NT2/D1 (cell line): ENCODE measurements at regions not wholly inside any gene's neighbourhood (a gene's known extent, or its start where the extent isn't known, plus 50 kb on each side); places are given as distances from the start of the nearest gene placed in this dataset.
"Not testable (repeated sequence)": the region's sequence is repeated elsewhere in the genome, so short reads cannot be mapped to it uniquely, and the experiment has no call there.

Source experiments
- DNase-seq: peaks from one replicate; pipeline ENCODE4 v3.0.0-alpha.2; 2011; ENCODE audit warnings: low read depth, low spot score
- H3K27me3 ChIP-seq: 2 replicates; pipeline ENCODE4 v1.6.0; 2011; ENCODE audit warnings: mild to moderate bottlenecking; ENCODE audit not compliant: insufficient read length, insufficient read depth
- H3K36me3 ChIP-seq: 2 replicates; pipeline ENCODE4 v1.6.1; 2011; ENCODE audit warnings: mild to moderate bottlenecking, low read length, mixed read lengths; ENCODE audit not compliant: insufficient read depth, insufficient read length
- H3K4me1 ChIP-seq: 2 replicates; pipeline ENCODE4 v1.5.1; 2011; ENCODE audit not compliant: insufficient read depth, insufficient read length
- H3K4me3 ChIP-seq: 2 replicates; pipeline ENCODE4 v1.5.1; 2011; ENCODE audit warnings: low read depth; ENCODE audit not compliant: insufficient read length
- H3K9ac ChIP-seq: 2 replicates; pipeline ENCODE4 v1.6.0; 2011; ENCODE audit warnings: low read depth; ENCODE audit not compliant: insufficient read length
- H3K9me3 ChIP-seq: 2 replicates; pipeline ENCODE4 v1.5.1; 2011; ENCODE audit warnings: mild to moderate bottlenecking, low read length; ENCODE audit not compliant: insufficient read depth
- SUZ12 ChIP-seq: IDR thresholded peaks from 2 replicates; pipeline ENCODE4 v1.6.1; 2011; ENCODE audit not compliant: insufficient read length, insufficient read depth; ENCODE audit errors: extremely low read depth
- YY1 ChIP-seq: IDR thresholded peaks from 2 replicates; pipeline ENCODE4 v1.6.1; 2011; ENCODE audit not compliant: insufficient read length, insufficient read depth
- ZNF274 ChIP-seq: IDR thresholded peaks from 2 replicates; pipeline ENCODE4 v1.6.1; 2011; ENCODE audit warnings: mild to moderate bottlenecking, low read depth, low read length

DNA sequence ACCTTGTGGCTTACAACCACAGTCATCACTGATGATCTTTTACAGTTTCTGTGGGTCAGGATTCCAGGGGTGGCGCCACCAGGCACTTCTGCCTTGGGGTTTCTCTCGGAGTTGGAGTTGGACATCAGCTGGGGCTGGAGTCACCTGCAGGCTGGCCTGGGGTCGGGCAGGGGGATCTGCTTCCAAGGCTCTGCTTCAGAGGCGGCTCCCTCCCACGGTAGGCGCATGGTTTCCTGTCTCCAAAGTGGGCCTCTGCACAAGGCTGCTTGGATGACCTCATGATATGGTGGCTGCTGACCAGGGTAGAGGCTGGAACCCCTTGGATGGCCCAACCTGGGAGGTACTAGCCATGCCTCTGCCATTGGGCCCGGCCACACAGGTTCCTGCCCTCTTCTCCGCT is 170.6 kb upstream of the CIBAR2 start:
- DNase-seq, result no peak
- H3K4me3 ChIP-seq, result no peak overlapping the region
- no peaks in the 10 kb centered on the region for H3K9me3 ChIP-seq
- H3K4me1 ChIP-seq, result peaks cover 9% of the 10 kb centered on the region
- H3K27me3 ChIP-seq, result no peaks in the 10 kb centered on the region
- H3K36me3 ChIP-seq, result no peaks in the 10 kb centered on the region
- TF ChIP-seq ZNF274 (no peak), SUZ12 (no peak), YY1 (no peak)
- no peak overlapping the region for H3K9ac ChIP-seq

DNA sequence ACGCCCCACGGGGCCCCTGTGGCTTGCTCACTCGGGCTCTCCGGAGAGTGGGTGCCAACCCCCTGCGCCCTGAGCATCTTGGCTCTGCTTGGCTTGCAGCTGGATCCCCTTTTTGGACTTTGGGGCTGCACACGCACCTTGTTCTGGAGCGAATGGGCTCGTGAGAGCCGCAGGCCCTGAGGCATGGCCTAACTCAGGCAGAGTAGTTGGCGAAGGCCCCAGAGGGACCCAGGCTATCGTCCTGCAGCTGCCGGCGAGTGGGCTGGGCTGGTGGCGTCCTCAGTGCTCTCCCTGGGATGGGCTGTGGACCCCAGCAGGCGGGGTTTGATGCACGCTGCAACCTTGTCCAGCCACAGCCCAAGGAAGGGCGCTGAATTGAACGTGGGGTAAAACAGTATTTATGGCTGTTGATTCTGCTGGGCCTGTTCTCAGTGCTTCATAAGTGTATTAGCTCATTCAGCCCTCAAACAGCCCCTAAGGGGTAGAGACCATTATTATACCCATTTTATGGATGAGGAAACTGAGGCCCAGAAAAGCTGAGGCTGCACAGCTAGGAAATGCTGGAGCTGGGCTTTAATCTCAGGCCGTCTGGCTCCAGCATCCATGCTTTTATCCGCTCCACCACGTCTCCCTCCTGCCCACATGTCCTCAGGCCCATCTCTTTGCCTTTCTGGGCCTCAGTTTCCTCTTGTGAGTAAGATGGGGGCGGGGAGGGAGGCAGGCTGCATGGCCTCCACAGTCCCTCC is 171.2 kb upstream of the CIBAR2 start:
- Histone ChIP-seq H3K9ac (no peak overlapping the region), H3K27me3 (no peaks in the 10 kb centered on the region), H3K4me3 (no peak overlapping the region), H3K9me3 (no peaks in the 10 kb centered on the region), H3K4me1 (peaks cover 9% of the 10 kb centered on the region), H3K36me3 (no peaks in the 10 kb centered on the region)
- DNase-seq, result no peak
- TF ChIP-seq YY1 (no peak), SUZ12 (no peak), ZNF274 (no peak)

DNA sequence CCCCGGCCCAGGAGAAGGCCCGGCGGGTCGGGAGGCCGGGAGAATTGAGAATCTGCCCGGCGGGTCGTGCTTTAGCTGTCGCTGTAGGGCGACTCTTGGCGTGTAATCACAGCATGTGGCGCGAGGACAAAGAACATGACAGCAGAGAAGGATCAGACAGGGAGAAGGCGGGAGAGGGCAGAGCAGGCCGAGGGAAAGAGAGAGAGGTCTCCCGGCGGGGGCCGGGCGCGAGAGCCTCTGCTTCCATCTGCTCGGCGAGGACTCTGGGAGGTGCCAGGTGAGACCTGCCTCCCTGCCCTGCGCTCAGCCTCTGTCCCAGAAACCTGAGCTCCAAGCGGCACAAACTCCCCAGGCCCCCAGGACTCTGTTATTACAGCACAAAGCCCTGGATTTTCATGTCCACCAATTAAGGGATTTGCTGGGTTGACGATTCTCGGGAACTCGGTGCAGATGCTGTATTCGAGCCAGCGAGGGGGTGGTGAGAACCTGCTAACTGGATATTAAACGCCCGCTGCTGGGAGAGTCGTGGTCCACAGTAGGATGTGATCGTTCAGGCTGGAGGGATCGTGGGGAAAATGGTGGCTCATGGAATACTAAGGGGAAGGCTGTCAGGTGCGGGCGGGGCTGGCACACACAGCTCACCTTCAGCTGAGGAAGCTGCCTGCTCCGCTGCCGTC is 172.0 kb upstream of the CIBAR2 start:
- no peak for DNase-seq
- Histone ChIP-seq H3K27me3 (no peaks in the 10 kb centered on the region), H3K9ac (no peak overlapping the region), H3K9me3 (no peaks in the 10 kb centered on the region), H3K4me3 (no peak overlapping the region), H3K4me1 (peaks cover 9% of the 10 kb centered on the region), H3K36me3 (no peaks in the 10 kb centered on the region)
- no peak for TF ChIP-seq SUZ12
- no peak for TF ChIP-seq ZNF274
- TF ChIP-seq YY1, result no peak

DNA sequence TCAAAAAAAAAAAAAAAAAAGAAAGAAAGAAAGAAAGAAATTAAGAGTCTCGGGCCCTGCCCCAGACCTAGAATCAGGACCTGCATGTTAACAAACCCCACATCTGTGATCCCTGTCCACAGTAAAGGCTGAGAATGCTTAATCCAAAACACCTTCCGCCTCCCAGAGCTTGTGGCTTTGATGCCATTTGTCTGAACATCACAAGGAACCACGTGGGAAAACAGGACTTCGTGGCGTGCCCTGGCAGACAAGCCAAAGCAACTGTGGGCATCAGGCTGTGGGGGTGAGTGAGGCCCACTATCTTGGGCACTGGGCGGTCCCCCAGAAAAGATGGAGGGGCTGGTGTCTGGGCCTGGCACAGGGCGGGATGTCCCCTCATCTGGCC is 173.4 kb upstream of the CIBAR2 start:
- Histone ChIP-seq H3K4me1 (peaks cover 11% of the 10 kb centered on the region), H3K36me3 (no peaks in the 10 kb centered on the region), H3K9me3 (no peaks in the 10 kb centered on the region), H3K9ac (no peak overlapping the region), H3K4me3 (no peak overlapping the region), H3K27me3 (no peaks in the 10 kb centered on the region)
- DNase-seq, result no peak
- TF ChIP-seq SUZ12 (no peak), ZNF274 (no peak), YY1 (no peak)

DNA sequence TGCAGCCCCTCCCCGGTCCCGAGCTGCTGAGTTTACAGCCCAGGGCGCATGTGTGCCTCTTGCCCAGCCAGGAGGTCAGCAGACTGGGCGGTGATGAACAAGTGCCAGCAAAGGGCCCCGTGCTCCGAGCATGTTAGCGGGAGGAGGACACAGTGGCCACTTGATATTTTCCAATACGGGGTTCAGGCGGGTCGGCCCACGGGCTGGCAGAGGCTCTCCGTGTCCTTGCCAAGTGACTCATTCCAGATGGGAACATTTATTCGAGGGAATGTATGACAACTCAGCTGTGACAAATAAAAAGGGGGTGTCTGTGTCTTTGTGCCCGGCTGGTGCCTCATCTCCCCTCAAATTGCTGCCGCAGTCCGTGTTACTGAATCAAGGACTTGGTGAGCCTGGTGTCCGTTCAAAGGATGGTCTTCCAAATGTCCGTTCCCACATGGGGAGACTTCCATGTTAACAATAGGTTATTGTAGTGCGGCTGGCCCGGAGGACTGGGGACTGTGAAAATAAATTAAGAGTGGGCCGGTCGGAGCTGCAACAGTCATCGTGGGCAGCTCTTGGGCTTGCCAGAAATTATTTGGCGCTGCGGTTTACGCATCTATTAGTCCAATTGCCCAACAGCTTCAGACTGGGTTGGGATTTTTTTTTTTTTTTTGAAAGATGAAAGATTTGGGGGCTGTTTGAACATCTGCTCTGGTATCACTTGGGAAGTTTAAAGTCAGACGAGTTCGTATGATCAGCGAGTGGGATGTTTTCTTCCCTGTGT is 174.0 kb upstream of the CIBAR2 start:
- no peak for DNase-seq
- no peaks in the 10 kb centered on the region for H3K36me3 ChIP-seq
- H3K4me3 ChIP-seq, result no peak overlapping the region
- no peaks in the 10 kb centered on the region for H3K27me3 ChIP-seq
- no peak overlapping the region for H3K9ac ChIP-seq
- no peak for TF ChIP-seq SUZ12
- no peak for TF ChIP-seq YY1
- no peak for TF ChIP-seq ZNF274
- H3K9me3 ChIP-seq, result no peaks in the 10 kb centered on the region
- peaks cover 16% of the 10 kb centered on the region for H3K4me1 ChIP-seq

DNA sequence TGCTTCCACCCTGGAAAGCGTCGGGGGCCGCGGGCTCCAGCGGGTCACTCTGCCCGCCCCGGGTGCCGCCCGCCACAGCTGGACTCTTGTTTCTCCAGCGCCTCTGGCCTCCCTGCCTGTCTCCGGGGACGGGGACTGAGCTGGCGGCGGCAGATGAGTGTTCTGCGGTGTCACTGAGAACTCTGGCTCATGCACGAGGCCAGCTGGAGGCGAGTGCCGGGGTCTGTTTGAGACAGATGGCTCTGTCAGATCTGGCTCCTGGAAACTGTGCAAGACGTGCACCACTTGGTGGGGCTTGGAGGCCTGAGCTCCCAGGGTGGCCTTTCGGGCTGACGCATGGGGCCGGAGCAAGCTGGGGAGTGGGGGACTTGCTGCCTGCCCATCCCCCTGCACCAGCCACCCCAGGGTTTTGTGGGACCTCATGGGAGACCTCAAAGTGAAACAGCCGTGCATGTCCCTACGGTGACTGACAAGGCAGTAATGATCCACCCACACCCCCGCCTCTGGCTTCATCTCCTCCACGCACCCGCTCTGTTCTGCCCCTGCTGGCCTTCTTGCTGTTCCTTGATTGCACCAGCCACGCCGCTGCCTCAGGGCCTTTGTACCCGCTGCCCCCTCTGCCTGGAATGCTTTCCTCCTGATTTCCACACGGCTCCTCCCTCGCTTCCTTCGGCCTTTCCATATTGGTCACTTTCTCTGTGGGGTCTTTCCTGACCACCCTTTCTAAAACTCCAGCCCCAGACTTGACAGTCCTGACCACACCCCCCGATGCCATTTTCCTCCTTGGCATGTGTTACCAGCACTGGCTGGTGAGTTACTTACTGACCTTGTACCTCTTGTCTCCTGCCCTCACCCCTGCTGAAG is 174.9 kb upstream of the CIBAR2 start:
- no peak overlapping the region for H3K4me3 ChIP-seq
- H3K9me3 ChIP-seq, result no peaks in the 10 kb centered on the region
- no peaks in the 10 kb centered on the region for H3K27me3 ChIP-seq
- no peak for TF ChIP-seq ZNF274
- no peak for TF ChIP-seq YY1
- TF ChIP-seq SUZ12, result no peak
- H3K36me3 ChIP-seq, result no peaks in the 10 kb centered on the region
- DNase-seq, result no peak
- H3K9ac ChIP-seq, result no peak overlapping the region
- H3K4me1 ChIP-seq, result peaks cover 20% of the 10 kb centered on the region

DNA sequence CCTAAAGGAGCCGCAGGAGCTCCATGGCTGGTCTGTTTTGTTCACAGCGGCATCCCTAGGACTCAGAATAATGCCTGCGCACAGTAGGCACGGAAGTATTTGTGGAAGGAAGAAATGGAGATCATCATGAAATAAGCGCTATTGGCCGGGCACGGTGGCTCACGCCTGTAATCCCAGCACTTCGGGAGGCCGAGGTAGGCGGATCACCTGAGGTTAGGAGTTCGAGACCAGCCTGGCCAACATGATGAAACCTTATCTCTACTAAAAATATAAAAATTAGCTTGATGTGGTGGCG is 175.5 kb upstream of the CIBAR2 start:
- peaks cover 20% of the 10 kb centered on the region for H3K4me1 ChIP-seq
- not testable (repeated sequence) for H3K9ac ChIP-seq, H3K27me3 ChIP-seq, H3K36me3 ChIP-seq, H3K9me3 ChIP-seq, H3K4me3 ChIP-seq, DNase-seq
